ENCODE measurements at regions not wholly inside any gene's neighbourhood (a gene's known extent, or its start where the extent isn't known, plus 50 kb on each side); places are given as distances from the start of the nearest gene placed in this dataset.

DNA sequence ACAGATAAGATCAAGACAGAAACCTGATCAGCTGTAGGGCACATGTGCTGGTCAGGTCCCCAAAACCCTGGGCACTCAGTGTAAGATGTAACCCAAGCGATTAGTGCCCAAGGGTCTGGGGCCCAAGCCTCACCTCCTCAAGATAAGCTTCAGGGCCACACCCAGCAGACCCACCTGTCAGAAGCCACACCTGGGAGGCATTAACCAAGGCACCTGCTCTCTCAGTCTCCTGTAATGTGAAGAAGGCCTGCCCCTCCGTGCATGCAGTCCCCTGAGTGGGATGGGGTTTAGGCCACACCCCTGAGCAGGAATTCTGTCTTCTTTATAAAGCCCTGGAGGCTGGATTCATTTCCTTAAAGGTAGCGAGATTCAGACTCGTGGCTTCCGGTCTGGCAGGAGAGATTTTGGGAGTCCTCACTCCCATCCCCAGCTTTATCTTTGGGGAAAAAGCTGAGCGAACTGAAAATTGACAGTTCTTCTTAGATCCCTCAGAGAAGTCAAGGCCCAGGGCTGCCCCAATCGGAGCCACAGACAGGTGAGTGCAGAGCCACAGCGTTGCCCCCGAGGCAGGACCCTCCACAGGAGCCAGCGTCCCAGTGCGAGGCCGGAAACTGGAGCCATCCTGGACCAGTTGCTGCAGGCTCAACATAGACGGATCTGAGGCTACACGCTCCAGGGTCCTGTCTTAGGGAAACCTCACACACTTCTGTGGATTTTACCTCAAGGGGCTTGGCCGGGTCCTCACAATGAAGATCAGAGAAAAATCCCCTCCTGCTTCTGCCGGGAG is 357.6 kb upstream of the IRX4 start:
- no peak for DNase-seq (ENCODE audit: low read depth)

DNA sequence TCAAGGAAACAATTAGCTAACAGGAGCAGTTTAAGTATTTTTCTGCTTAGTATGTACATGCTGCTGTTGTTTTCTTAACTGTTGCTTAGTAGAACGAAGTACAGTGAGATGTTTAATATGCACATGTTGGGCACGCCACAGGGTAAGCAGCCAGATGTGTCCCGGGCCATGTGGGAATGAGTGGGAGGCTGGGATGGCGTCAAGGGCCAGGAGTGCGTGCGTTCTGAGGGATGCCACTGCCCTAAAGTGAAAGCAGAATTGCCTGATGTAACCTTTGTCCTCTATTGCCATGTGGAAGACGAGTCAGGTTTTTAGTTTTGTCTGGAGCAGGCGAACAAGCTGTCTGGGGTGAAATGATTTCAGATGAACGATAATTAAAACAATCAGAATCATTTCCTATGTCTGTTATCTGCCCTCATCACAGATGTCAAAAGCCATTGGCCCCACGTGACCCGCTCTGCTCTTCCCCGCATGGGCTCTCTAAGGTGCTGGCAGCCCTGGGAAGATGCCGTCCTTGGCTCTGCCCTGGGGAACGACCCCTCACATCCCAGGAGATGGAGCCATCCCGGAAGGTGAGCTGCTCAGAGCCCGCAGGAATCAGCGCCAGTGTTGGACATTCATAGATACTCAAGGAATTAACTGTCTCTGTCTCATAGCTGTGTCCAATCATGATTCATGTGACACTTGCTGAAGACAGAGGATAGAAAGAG is 356.6 kb upstream of the IRX4 start:
- no peak for DNase-seq (ENCODE audit: low read depth)

DNA sequence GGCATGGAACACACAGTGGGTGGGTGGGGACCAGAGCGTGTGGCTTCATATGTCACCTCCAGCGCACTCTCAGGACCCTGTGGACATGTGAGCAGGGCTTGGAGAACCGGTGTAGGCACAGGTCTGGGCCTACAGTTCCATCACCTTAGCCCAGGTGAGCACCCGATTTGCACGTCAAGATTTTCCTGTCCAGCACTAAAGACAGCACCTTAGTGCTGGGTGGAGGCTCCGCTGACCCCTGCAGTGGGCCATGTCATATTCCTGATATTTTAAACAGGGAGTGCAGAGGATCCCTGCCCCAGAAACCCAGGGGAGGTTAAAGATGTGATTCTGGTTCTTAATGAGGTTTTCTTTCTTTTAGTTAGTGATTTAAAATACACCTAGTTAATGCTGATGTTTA is 356.0 kb upstream of the IRX4 start:
- DNase-seq (ENCODE audit: low read depth) = no peak

DNA sequence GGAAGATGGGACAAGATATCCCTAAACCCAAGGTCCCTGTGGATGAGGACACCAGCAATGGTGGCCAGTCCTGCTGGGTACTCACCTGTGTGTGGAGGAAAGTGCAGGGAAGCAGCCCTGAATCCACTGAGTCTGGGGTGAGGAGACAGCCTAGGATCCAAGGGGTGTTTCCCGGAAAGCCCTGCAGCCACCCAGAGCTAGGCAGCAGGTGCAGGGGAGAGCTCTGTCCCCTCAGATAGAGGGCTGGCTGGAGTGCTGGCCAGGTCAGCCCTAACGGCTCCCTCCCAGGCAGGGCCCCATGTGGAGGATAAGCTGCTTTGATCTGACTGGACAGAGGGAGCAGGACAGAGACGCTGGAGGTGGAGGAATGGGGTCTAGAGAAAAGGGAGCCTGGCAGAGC is 344.7 kb upstream of the IRX4 start:
- DNase-seq (ENCODE audit: low read depth) = no peak

DNA sequence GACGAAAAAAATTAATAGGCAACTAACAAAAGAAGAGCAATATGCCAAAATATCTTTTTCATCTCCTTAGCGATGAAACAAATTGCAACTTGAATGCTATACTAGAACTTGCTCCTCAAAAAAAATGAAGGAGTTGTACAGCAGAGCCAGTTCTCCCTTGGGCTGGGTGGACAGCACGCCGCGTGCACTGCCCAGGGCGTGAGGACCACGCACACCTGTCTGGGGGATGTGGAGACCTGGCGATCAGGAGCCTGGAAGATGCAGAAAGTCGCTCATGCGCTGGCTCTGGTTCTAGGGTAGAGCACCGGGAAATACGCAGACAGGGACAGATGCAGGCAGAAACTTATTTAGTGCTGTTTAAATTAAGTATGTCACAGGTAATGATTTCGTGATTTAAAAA is 342.0 kb upstream of the IRX4 start:
- DNase-seq (ENCODE audit: low read depth) = no peak

DNA sequence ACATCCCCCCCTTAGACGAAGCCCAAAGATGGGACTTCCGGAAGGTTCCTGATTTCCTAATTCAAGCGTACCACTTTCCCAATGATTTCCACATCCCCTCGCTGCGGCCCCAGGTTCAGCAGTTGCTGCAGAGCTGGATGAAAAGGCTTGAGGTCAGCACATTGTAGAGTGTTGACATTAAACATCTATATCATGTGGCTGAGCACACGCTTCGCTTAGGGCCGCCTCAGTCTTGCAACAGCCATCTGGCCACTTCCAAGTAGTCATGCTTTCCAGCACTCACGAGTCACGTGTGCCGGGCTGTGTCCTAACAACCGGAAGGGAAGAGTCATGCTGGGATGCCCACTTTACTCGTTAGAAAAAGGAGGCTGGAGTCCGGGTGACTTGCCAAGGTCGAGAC is 340.6 kb upstream of the IRX4 start:
- DNase-seq (ENCODE audit: low read depth) = no peak

DNA sequence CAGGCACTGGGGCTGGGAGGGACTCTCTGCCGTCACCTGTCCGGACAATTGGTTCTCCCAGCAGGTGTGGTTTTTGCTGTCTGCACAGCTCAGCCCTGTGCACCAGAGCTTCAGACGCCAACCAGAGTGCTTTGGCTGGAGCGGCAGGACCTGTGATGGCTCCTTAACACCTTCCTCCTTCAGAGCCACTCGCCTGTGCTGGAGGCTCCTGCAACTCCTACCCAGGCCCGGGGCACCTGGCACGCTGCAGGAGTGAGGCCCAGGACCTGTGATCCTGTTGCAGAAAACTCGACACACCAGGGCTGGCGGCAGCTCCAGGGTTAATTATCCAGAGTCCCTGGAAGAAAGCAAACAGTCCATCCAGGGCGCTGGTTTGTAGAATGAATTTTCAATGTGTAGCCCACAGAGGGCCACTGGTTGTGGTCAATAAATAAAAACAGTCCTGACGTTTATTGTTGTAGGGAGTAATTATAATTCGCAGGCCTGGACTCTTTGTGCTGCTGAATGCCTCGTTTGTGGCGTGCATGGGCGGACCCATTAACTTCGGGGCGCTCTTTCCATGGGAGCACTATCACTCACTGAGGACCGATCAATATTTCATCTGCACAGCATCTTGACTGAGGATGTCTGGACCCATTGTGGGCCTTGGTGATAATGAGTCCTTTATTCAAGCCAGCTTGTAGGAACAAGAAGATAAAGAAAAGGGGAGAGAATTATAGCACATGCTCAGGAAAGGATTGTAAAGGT is 339.7 kb upstream of the IRX4 start:
- no peak for DNase-seq (ENCODE audit: low read depth)

DNA sequence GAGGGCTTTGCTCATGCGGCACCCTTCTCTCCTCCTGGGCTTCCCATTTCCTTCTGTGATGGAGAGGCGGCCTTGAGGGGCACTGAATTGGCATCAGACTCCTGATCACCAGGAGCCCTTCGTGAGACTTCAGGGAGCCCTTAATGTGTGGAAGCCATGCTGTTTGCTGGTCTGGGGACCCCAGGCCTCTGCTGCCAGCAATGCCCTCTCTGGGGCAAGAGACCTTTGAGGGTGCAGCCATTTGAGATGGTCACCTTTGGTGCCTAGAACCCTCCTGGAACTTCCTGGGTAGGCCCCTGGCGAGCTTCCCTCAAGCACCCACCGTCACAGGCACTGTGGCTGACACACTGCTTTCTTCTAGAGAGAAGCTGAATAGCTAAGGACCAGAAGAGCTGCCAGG is 338.7 kb upstream of the IRX4 start:
- DNase-seq (ENCODE audit: low read depth) = no peak

DNA sequence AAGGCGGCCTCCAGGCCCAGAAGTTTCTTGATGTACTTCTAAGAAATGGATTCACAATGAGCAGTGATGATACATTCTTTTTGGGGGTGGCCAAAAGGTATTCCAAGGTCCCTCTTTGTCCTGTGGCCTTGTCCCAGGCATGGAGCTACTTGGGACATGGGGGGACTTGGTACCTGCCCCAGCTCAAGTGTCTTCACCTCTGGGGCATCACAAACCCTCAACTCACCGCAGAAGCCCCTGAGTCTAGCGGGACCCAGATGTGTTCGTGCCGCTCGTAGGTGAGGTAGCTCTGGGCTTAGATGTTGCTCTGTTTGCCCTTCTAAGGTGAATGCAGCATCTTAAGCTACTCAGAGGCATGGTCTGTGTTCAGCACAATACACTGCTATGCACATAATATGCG is 338.0 kb upstream of the IRX4 start:
- no peak for DNase-seq (ENCODE audit: low read depth)

DNA sequence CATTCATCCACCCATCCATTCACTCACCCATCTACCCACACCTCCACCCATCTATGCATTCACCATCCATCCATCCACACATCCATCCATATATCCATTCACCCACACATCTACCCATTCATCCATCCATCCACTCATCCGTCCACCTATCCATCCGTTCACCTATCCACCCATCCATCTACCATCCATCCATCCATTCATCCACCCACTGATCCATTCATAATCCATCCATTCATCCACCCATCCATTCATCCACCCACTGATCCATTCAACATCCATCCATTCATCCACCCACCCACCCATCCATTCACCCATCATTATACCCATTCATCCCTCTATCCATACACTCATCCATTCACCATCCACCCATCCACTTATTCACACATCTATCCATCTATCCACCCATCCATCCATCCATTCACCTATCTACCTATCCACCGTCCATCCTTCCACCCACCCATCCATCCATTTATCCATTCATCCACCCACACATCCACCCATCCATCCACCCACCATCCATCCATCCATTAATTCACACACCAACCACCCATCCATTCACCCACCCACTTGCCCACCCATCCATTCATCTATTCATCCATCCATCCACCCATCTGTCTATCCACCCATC is 336.5 kb upstream of the IRX4 start:
- DNase-seq (ENCODE audit: low read depth) = no peak

DNA sequence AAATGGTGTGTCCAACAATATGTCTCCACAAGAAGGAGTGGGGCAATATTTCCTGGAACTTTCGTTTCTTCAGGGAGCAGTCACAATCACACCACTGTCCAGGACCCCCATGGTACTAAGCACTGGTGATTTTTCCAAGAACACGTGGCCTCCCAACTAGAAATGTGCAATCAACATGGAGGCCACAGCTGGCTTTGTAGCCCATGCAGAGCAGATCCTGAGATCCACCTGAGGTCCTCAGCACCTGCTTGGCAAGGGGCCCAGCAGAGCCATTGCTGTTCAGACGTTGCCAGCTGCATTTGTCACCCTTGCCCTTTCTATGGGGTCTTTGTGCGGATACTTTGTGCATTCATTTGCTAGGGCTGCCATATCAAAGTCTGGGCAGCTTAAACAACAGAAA is 334.5 kb upstream of the IRX4 start:
- no peak for DNase-seq (ENCODE audit: low read depth)

DNA sequence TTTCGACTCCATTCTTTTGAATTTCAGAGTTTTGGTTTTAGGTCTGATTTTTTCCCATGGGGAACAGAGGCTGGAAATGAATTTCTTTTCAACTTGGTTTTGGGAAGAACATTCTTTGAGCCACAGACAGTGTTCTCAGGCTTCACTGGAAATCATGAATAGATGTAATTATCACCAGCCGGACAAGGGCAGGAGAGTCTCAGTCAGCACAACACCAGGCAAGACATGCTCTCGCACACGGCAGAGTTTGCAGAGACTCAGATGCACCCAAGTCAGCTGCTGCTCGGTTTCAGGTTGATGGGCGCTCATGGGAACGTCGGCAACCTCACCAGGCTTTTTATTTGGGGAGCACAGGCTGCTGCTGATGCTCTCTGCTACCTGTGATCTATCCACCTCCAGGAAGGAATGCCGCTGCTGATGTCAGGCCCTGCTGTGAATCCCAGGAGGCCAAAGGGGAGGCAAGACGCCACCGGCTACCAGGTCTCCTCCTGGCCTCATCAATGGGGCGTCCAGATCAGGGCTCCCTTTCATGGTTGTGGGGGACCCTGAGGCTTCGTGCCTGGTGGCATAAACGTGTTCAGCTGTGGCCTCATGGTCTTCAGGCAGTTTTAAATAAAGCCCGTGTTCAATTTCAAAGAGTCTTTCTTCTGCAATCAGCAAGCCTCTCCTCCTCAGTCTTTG is 332.3 kb upstream of the IRX4 start:
- DNase-seq (ENCODE audit: low read depth) = no peak

DNA sequence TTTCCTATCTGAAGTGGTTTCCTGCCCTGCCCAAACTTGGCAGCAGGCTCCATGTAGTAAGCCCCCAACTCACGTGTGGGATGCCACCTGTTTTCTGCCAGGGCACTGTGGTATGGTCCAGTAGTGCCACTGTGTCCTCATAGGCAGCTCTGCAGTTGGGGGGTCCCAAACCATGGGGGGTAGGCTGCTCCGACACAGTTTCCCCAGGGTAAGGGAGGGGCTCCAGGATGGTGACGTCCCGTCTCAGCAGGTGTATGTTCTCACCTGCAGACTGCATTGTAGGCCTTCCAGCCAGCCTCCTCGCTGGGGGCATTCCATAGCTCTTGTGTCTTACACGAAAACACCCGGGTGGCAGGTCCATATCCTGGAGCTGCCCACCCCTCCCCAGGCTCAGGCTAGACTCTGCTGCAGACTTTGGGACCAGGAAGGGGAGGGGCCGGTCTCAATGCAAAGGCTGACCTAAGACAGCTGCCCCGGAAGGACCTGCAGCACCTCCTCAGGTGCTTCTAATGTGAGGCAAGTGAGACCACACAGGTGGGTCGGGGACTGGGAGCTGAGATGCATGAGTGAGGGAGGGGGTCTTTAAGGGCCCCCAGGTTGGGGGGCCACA is 330.5 kb upstream of the IRX4 start:
- no peak for DNase-seq (ENCODE audit: low read depth)

DNA sequence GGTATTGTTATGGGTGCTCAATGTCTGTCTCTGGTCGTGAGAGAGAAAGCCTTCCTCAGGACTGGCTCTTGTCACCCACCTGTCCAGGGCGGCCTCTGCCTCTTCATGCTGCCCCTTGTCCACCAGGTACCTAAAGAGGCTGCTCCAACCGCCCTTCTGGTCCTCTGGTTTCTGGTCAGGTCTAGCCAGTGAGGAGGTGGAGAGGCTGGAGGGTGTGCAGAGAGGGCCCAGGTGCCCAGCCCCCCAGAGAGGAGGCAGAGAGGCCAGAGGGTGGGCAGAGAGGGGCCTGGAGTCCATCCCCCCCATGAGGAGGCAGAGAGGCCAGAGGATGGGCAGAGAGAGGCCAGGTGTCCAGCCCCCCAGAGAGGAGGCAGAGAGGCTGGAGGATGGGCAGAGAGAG is 329.8 kb upstream of the IRX4 start:
- DNase-seq (ENCODE audit: low read depth) = no peak

DNA sequence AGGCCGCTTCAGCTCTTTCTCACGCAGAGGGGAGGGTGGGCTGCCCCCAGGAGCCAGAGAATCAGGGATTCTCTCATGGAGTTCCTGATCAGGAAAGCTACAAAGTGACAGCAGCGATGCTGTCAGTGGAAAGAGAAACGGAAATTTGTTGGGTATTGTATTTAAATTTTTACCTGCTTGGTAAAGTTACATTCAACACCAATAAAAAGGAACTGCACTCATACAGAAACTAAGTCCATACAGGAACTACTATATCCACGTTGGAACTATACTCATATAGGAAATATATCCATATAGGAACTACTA is 325.5 kb upstream of the IRX4 start:
- no peak for DNase-seq (ENCODE audit: low read depth)

DNA sequence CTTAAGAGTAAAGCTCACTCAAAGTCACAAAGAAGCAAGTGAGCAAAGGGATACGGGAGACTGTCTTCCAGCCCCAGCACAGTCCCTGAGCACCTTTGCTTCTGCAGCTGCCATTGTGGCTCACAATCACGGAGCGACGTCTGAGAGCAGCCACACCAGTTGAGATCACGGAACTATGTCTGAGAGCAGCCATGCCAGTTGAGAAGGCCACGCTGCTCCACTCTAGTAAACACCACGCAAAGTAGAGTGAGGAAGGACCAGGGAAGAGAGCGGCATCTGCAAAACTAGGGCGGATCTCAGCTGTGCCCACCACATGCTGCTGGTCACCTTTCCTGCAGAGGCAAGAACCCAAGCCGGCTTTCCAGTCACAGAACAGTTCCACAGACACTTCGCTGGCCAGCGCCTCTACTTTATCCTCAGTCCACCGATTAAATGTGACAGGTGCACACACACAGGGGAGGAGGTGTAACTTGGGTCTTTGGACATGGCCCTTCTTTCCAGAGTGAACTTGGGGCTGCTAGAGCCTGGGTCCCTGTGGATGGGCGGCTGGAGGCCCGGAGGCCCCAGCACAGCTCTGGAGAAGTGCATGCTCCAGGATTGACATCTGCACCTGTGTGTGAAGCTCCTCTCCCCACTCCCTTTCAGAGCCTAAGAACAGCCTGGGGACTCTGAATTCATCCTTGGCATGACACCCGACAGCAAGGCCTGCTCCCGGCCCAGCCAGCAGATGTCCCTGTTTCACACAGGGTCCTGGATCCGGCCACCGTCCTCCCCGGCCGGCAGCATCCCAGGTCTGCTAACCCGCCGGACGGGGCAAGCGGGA is 324.9 kb upstream of the IRX4 start:
- DNase-seq (ENCODE audit: low read depth) = no peak

DNA sequence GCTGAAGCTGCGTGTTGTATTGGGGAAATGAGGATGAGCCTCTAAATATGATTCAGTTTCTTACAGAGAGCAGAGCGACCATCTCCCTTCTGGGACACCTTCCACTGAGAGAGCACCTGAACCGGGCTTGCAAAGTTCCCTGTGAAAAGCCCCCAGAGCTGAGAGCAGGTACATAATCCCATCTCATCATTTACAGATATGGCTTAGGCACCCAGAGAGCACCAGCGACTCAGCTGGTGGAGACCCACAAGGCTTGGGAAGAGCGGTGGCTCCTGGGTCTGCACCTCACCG is 324.3 kb upstream of the IRX4 start:
- DNase-seq (ENCODE audit: low read depth) = no peak

DNA sequence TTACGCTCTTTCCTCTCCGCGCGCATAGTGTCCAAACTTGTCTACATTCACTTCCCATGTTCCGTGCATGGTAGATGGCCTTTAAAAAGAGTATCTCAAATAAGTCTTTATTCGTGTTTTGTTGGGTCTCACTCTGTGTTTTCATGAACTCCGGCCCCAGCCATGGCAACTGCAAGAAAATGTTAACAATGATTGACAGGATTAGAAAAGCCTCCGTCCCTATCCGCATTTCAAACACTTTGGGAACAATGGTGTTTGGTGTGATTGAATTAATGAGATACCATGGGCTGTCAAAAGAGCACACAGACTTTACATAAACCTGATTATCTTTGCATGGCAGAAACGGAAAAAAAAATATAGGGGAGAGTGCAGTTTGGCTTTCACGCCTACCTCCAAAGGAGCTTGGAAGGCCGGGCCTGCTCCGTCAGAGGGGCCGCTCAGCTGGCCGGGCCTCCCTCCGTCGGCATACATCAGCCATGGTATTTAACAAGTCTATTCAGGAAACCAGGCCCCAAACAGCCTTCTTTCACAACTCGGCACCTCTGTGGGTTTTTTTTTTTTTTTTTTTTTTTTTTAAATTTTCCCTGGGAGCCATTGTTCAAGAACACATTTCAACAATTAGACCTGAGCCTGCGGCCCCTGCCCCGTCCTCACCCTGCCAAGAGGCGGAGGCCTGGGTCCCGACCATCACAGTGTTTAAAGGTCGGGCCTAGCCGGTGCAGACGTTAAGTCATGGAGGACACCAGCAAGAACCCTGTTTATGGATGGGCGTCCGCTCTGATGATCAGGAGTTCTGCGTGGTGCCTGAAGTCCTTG is 323.8 kb upstream of the IRX4 start:
- DNase-seq (ENCODE audit: low read depth) = no peak

DNA sequence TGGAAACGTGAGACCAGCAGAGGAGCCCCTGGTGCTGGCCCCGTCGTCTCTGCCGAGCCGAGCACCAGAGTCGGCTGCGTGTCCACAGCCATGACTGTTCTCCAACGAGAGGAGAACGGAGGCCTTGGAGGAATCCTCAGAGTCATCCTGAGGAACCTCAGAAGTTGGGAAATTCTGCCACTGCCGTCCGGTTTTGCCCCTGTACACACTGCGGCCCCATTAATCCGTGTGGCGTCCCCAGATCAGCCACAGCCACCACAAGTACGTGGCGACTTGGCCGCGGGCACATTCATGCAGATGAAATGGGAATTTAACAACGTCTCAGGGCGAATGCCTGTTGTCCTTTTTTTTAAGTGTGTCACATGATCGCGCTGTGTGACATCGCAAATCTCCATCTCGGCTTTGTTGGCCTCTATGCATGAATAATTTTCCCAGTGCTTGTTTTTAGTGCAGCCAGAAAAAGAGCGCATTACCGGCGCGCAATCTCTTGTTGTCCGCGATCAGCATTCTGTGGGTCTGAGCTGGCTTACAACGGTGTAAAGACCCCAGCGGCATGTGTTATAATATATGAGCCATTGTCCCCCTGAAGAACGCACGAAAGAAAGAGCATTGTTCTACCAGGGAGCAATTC is 323.0 kb upstream of the IRX4 start:
- no peak for DNase-seq (ENCODE audit: low read depth)

DNA sequence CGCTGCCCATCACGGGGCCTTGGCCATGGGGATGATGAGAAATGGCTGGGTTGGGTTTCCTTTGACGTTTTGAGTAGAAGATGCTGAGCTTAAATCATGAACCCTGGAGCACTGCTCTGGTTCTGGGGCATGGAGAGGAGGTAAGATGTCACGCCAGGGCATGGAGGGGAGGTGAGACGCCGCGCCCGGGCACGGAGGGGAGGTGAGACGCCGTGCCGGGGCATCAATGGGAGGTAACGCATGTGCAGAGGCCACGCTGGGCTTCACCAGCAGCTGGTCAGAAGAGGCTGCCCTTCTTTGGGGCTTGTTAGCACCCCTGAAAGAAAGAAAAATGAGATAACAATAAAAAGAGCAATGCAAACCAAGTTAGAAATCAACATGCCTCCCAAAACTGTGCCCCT is 322.5 kb upstream of the IRX4 start:
- no peak for DNase-seq (ENCODE audit: low read depth)

Data from stimulated activated CD8-positive, alpha-beta memory T cell treated with anti-CD3 and anti-CD28 coated beads, Interleukin-15, amount 100 ng/mL, for 1 hour (primary cell).